Fibroblast of peridontal ligament (primary cell): ENCODE measurements at regions not wholly inside any gene's neighbourhood (a gene's known extent, or its start where the extent isn't known, plus 50 kb on each side); places are given as distances from the start of the nearest gene placed in this dataset.

Experiments
- DNase-seq: peaks from one replicate; pipeline ENCODE4 v3.0.0-alpha.2; 2010; ENCODE audit errors: extremely low read depth

GRCh38 chr16:73268366-73268993 lies 220.6 kb upstream of the ZFHX3 start:
- peak; percentile 12 for DNase-seq

- no peak for DNase-seq
Observed at GRCh38 chr16:73265935-73266334, 218.0 kb upstream of the ZFHX3 start.

- no peak for DNase-seq
Observed at GRCh38 chr16:73265124-73265837, 217.4 kb upstream of the ZFHX3 start.

GRCh38 chr16:73262931-73263330 lies 215.0 kb upstream of the ZFHX3 start:
- no peak for DNase-seq

GRCh38 chr16:73255031-73255430 lies 207.1 kb upstream of the ZFHX3 start:
- DNase-seq = no peak

- no peak for DNase-seq
Observed at GRCh38 chr16:73253922-73254480, 206.1 kb upstream of the ZFHX3 start.

GRCh38 chr16:73252446-73252845 lies 204.5 kb upstream of the ZFHX3 start:
- DNase-seq = no peak

- DNase-seq = no peak
Observed at GRCh38 chr16:73251608-73252007, 203.7 kb upstream of the ZFHX3 start.

GRCh38 chr16:73248316-73248715 lies 200.4 kb upstream of the ZFHX3 start:
- no peak for DNase-seq

- no peak for DNase-seq
Observed at GRCh38 chr16:73240920-73241319, 193.0 kb upstream of the ZFHX3 start.

GRCh38 chr16:73237601-73238000 lies 189.7 kb upstream of the ZFHX3 start:
- no peak for DNase-seq

GRCh38 chr16:73234496-73234895 lies 186.6 kb upstream of the ZFHX3 start:
- DNase-seq = no peak

- no peak for DNase-seq
Observed at GRCh38 chr16:73233846-73234424, 186.0 kb upstream of the ZFHX3 start.

GRCh38 chr16:73233329-73233765 lies 185.4 kb upstream of the ZFHX3 start:
- DNase-seq = no peak

GRCh38 chr16:73232555-73233328 lies 184.8 kb upstream of the ZFHX3 start:
- DNase-seq = peak; percentile 85

GRCh38 chr16:73231944-73232554 lies 184.1 kb upstream of the ZFHX3 start:
- no peak for DNase-seq

- no peak for DNase-seq
Observed at GRCh38 chr16:73231379-73231778, 183.5 kb upstream of the ZFHX3 start.

- DNase-seq = no peak
Observed at GRCh38 chr16:73230651-73231050, 182.7 kb upstream of the ZFHX3 start.

GRCh38 chr16:73228649-73229048 lies 180.7 kb upstream of the ZFHX3 start:
- peak; percentile 51 for DNase-seq

- DNase-seq = no peak
Observed at GRCh38 chr16:73226675-73227074, 178.7 kb upstream of the ZFHX3 start.

- DNase-seq = no peak
Observed at GRCh38 chr16:73225983-73226382, 178.1 kb upstream of the ZFHX3 start.

GRCh38 chr16:73220836-73221235 lies 172.9 kb upstream of the ZFHX3 start:
- peak; percentile 47 for DNase-seq
